ENCODE measurements at regions not wholly inside any gene's neighbourhood (a gene's known extent, or its start where the extent isn't known, plus 50 kb on each side); places are given as distances from the start of the nearest gene placed in this dataset.

- Mint-ChIP-seq H3K36me3 (ENCODE audit: low read depth) (no peaks in the 10 kb centered on the region), H3K27me3 (peaks cover 9% of the 10 kb centered on the region), H3K27ac (no peak overlapping the region), H3K4me1 (ENCODE audit: low read depth) (no peaks in the 10 kb centered on the region), H3K9me3 (no peaks in the 10 kb centered on the region), H3K4me3 (no peak overlapping the region)
Observed at GRCh38 chr13:111407381-111408131, 87.1 kb downstream of the TEX29 start.

- Mint-ChIP-seq H3K27me3 (peaks cover 11% of the 10 kb centered on the region), H3K9me3 (no peaks in the 10 kb centered on the region), H3K27ac (no peak overlapping the region), H3K4me1 (ENCODE audit: low read depth) (no peaks in the 10 kb centered on the region), H3K36me3 (ENCODE audit: low read depth) (no peaks in the 10 kb centered on the region), H3K4me3 (no peak overlapping the region)
Observed at GRCh38 chr13:111409413-111409812, 89.0 kb downstream of the TEX29 start.

GRCh38 chr13:111410232-111411021 lies 90.0 kb downstream of the TEX29 start:
- Mint-ChIP-seq H3K27ac (no peak overlapping the region), H3K4me1 (ENCODE audit: low read depth) (no peaks in the 10 kb centered on the region), H3K4me3 (no peak overlapping the region), H3K36me3 (ENCODE audit: low read depth) (no peaks in the 10 kb centered on the region), H3K27me3 (peaks cover 11% of the 10 kb centered on the region), H3K9me3 (no peaks in the 10 kb centered on the region)

DNA sequence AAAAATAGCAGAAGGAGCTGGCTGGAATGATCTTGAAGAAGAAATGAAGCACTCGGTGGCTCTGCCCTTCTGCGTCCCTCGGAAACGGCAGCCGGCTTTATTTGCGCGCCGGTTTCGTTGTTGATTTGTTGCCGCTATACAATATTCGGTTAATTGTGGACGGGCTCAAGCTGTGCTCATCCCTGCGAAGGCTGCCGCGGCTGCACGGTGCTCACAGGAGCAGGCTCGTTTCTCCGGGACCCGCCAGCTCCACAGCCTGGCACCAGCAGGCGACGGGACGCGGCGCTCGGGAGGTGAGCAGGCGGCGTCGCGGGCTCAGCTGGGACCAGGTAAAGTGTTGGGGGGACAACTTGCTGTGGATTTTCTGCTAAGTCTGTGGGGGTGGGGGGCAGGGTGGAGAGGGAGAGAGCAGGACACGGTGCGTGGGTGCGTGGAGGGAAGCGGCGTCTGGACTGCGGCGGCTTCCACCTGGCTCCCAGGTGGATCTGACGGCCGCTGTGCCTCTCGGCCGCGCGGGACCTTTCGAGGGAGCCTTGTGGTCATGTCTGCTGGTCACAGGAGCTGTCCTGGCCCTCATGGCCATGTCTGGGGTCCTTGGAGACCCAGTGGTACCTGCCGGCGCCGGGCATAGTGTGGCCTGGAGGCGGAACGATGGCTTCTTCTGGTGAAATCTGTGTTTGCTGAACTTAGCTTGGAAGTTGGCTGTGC lies 90.9 kb downstream of the TEX29 start:
- H3K27ac Mint-ChIP-seq, result no peak overlapping the region
- no peaks in the 10 kb centered on the region for H3K9me3 Mint-ChIP-seq
- no peak overlapping the region for H3K4me3 Mint-ChIP-seq
- H3K27me3 Mint-ChIP-seq, result peaks cover 11% of the 10 kb centered on the region
- H3K4me1 Mint-ChIP-seq (ENCODE audit: low read depth), result no peaks in the 10 kb centered on the region
- H3K36me3 Mint-ChIP-seq (ENCODE audit: low read depth), result no peaks in the 10 kb centered on the region

DNA sequence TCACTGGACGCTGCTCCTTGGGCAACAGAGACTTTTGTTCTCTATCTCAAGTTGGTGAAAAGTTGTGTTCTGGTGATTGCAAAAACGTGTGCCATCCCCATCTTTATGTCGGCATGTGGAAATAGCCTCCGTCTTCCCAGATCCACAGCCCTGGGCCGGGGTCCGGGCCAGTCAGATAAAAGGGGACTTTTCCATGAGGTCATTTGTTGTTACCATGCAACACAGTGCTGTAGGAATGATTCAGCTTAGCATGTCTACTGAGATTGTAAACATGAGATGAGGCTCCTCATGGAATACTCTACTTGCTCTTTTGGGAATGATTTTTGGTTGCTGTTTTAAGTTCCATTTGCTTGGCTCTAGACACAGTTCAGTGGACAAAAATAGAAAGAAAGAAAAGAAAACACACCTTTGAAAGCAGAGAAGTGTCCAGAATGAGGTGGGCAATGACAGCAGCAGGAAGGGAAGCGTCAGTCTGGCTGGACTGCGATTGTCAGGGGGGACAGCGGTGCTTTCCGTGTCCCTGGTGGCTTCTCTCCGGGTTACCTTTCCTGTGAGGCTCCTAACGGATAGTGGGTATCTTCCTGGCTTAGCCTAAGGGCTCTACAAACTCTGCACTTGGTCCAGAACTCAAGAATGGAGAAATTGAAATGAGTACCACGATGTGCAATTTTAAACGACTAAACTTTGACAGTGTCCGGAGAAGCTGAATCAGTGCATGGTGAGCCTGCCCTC lies 91.6 kb downstream of the TEX29 start:
- no peak overlapping the region for H3K27ac Mint-ChIP-seq
- no peaks in the 10 kb centered on the region for H3K36me3 Mint-ChIP-seq (ENCODE audit: low read depth)
- peaks cover 11% of the 10 kb centered on the region for H3K27me3 Mint-ChIP-seq
- H3K4me3 Mint-ChIP-seq, result no peak overlapping the region
- no peaks in the 10 kb centered on the region for H3K9me3 Mint-ChIP-seq
- H3K4me1 Mint-ChIP-seq (ENCODE audit: low read depth), result no peaks in the 10 kb centered on the region

- Mint-ChIP-seq H3K4me3 (no peak overlapping the region), H3K27me3 (peaks cover 11% of the 10 kb centered on the region), H3K4me1 (ENCODE audit: low read depth) (no peaks in the 10 kb centered on the region), H3K36me3 (ENCODE audit: low read depth) (no peaks in the 10 kb centered on the region), H3K9me3 (no peaks in the 10 kb centered on the region), H3K27ac (no peak overlapping the region)
Observed at GRCh38 chr13:111413407-111414187, 93.2 kb downstream of the TEX29 start.

DNA sequence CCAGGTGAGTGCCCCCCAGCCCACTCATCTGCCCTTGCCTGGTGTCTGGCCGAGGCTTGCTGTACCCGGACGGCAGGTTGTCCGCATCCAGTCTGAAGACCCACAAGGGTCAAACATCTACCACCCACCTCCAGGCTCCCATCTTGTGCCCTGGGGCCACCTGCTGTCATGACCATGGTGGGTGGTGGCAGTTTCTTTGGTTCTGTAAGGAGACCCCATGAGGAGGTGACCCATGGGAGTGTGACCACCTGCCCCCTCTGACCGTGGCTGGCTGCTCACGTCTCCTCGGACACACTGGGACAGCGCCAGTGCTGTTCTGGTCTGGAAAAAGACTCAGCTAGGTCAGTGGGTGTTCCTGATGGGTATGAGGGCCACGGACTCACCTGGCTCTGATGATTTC lies 93.9 kb downstream of the TEX29 start:
- H3K27ac Mint-ChIP-seq, result no peak overlapping the region
- H3K4me3 Mint-ChIP-seq, result no peak overlapping the region
- H3K9me3 Mint-ChIP-seq, result no peaks in the 10 kb centered on the region
- H3K27me3 Mint-ChIP-seq, result peaks cover 11% of the 10 kb centered on the region
- H3K4me1 Mint-ChIP-seq (ENCODE audit: low read depth), result no peaks in the 10 kb centered on the region
- H3K36me3 Mint-ChIP-seq (ENCODE audit: low read depth), result no peaks in the 10 kb centered on the region

- Mint-ChIP-seq H3K27me3 (peaks cover 11% of the 10 kb centered on the region), H3K4me3 (no peak overlapping the region), H3K27ac (no peak overlapping the region), H3K9me3 (no peaks in the 10 kb centered on the region), H3K4me1 (ENCODE audit: low read depth) (no peaks in the 10 kb centered on the region), H3K36me3 (ENCODE audit: low read depth) (no peaks in the 10 kb centered on the region)
Observed at GRCh38 chr13:111415246-111415645, 94.8 kb downstream of the TEX29 start.

- H3K4me1 Mint-ChIP-seq (ENCODE audit: low read depth), result no peaks in the 10 kb centered on the region
- no peak overlapping the region for H3K4me3 Mint-ChIP-seq
- H3K9me3 Mint-ChIP-seq, result no peaks in the 10 kb centered on the region
- no peaks in the 10 kb centered on the region for H3K36me3 Mint-ChIP-seq (ENCODE audit: low read depth)
- H3K27me3 Mint-ChIP-seq, result peaks cover 11% of the 10 kb centered on the region
- H3K27ac Mint-ChIP-seq, result no peak overlapping the region
Observed at GRCh38 chr13:111415765-111416164, 95.3 kb downstream of the TEX29 start.

DNA sequence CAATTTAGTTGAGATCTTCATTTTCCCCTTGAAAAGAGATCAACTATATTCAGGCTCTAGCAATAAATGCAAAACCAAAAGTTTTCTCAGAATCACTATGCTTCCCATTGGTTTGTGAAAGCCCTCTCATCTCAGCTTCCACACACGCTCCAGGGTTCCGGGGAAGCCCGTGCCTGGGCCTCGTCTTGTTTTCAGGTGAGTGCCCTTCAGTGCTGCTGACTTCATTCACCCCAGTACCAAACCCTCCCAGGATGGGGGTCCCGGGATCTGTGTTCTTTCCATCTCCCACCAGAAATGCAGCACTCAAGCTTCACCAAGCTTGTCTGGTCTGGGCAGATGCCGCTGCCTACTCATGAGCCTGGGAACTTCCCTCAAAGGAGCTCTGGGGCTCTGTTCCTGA lies 97.7 kb downstream of the TEX29 start:
- Mint-ChIP-seq H3K4me1 (ENCODE audit: low read depth) (no peaks in the 10 kb centered on the region), H3K4me3 (no peak overlapping the region), H3K9me3 (no peaks in the 10 kb centered on the region), H3K36me3 (ENCODE audit: low read depth) (no peaks in the 10 kb centered on the region), H3K27me3 (no peaks in the 10 kb centered on the region), H3K27ac (no peak overlapping the region)

- Mint-ChIP-seq H3K4me3 (no peak overlapping the region), H3K27ac (no peak overlapping the region), H3K36me3 (ENCODE audit: low read depth) (no peaks in the 10 kb centered on the region), H3K4me1 (ENCODE audit: low read depth) (no peaks in the 10 kb centered on the region), H3K9me3 (no peaks in the 10 kb centered on the region), H3K27me3 (no peaks in the 10 kb centered on the region)
Observed at GRCh38 chr13:111420113-111420876, 99.9 kb downstream of the TEX29 start.

- Mint-ChIP-seq H3K4me3 (no peak overlapping the region), H3K27me3 (no peaks in the 10 kb centered on the region), H3K4me1 (ENCODE audit: low read depth) (no peaks in the 10 kb centered on the region), H3K9me3 (no peaks in the 10 kb centered on the region), H3K36me3 (ENCODE audit: low read depth) (no peaks in the 10 kb centered on the region), H3K27ac (no peak overlapping the region)
Observed at GRCh38 chr13:111421216-111421615, 100.8 kb downstream of the TEX29 start.

DNA sequence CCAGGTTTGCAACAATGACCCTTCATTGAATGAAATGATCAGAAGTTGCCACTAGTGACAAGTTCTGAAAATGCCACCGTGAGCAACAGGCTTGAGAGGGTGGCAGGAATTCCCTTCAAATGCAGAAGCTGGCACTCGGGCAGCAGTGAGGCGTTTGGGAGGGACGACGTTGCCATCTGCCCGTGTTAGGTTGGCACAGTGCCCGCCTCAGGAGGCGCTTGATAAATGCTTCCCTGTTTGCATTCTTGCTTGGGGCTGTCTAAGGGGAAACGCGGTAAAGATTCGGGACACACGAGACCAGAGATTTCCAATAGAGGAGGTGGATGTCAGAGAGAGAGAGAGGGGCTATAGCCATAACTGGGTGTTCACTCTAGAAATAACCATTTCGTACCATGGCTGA lies 101.9 kb downstream of the TEX29 start:
- Mint-ChIP-seq H3K36me3 (ENCODE audit: low read depth) (no peaks in the 10 kb centered on the region), H3K27ac (no peak overlapping the region), H3K9me3 (no peaks in the 10 kb centered on the region), H3K4me1 (ENCODE audit: low read depth) (no peaks in the 10 kb centered on the region), H3K27me3 (no peaks in the 10 kb centered on the region), H3K4me3 (no peak overlapping the region)

Measured in stimulated activated naive CD8-positive, alpha-beta T cell treated with anti-CD3 and anti-CD28 coated beads, Interleukin-15, Interleukin-2, amounts not matched to agents 100 ng/mL and 50 ng/mL, for 24 hours (primary cell).